ENCODE measurements at regions not wholly inside any gene's neighbourhood (a gene's known extent, or its start where the extent isn't known, plus 50 kb on each side); places are given as distances from the start of the nearest gene placed in this dataset.

- no peaks in the 10 kb centered on the region for H3K27me3 Mint-ChIP-seq (ENCODE audit: low read depth)
- H3K36me3 Mint-ChIP-seq (ENCODE audit: low read depth): no peaks in the 10 kb centered on the region
- CTCF ChIA-PET: no interaction called here
- no peak for DNase-seq
- H3K9me3 Mint-ChIP-seq: no peaks in the 10 kb centered on the region
- intact Hi-C loops (cut with micrococcal nuclease): no loop called here
- H3K4me3 Mint-ChIP-seq: no peak overlapping the region
- H3K4me1 Mint-ChIP-seq (ENCODE audit: low read depth): no peaks in the 10 kb centered on the region
- H3K27ac Mint-ChIP-seq: no peak overlapping the region
Observed at GRCh38 chr4:126023896-126024295, 709.1 kb downstream of the FAT4 start.

GRCh38 chr4:126027601-126028000, 712.8 kb downstream of the FAT4 start:
- Mint-ChIP-seq H3K27ac (no peak overlapping the region), H3K4me1 (ENCODE audit: low read depth) (no peaks in the 10 kb centered on the region), H3K9me3 (peaks cover 3% of the 10 kb centered on the region), H3K4me3 (no peak overlapping the region), H3K27me3 (ENCODE audit: low read depth) (no peaks in the 10 kb centered on the region), H3K36me3 (ENCODE audit: low read depth) (no peaks in the 10 kb centered on the region)
- no peak for DNase-seq
- intact Hi-C loops (cut with micrococcal nuclease): no loop called here
- CTCF ChIA-PET: no interaction called here

GRCh38 chr4:126028876-126029275, 714.1 kb downstream of the FAT4 start:
- CTCF ChIA-PET: no interaction called here
- Mint-ChIP-seq H3K9me3 (peaks cover 7% of the 10 kb centered on the region), H3K27me3 (ENCODE audit: low read depth) (no peaks in the 10 kb centered on the region), H3K4me1 (ENCODE audit: low read depth) (no peaks in the 10 kb centered on the region), H3K27ac (no peak overlapping the region), H3K4me3 (no peak overlapping the region), H3K36me3 (ENCODE audit: low read depth) (no peaks in the 10 kb centered on the region)
- intact Hi-C loops (cut with micrococcal nuclease): no loop called here
- DNase-seq: no peak

DNA sequence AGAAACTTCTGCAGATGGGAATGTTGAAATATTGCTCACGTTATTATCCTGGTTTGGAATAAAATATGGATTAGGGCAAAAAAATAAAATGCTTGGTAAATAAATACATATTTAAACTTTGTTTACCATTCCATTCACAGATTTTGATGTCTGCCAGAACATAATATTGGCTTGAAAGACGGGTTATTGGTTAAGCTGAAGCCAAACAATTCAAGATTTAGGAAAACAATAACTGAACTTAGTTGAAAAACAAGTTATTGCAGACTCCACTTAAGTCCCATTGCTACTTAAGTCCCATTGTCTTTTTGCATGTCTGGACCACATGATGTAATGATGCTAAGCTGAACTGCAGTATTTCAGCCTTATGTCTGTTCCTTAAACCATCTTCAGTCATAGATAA, 722.5 kb downstream of the FAT4 start:
- CTCF ChIA-PET: no interaction called here
- Mint-ChIP-seq H3K27ac (no peak overlapping the region), H3K9me3 (peaks cover 8% of the 10 kb centered on the region), H3K27me3 (ENCODE audit: low read depth) (no peaks in the 10 kb centered on the region), H3K36me3 (ENCODE audit: low read depth) (no peaks in the 10 kb centered on the region), H3K4me1 (ENCODE audit: low read depth) (no peaks in the 10 kb centered on the region), H3K4me3 (no peak overlapping the region)
- no peak for DNase-seq
- intact Hi-C loops (cut with micrococcal nuclease): no loop called here

DNA sequence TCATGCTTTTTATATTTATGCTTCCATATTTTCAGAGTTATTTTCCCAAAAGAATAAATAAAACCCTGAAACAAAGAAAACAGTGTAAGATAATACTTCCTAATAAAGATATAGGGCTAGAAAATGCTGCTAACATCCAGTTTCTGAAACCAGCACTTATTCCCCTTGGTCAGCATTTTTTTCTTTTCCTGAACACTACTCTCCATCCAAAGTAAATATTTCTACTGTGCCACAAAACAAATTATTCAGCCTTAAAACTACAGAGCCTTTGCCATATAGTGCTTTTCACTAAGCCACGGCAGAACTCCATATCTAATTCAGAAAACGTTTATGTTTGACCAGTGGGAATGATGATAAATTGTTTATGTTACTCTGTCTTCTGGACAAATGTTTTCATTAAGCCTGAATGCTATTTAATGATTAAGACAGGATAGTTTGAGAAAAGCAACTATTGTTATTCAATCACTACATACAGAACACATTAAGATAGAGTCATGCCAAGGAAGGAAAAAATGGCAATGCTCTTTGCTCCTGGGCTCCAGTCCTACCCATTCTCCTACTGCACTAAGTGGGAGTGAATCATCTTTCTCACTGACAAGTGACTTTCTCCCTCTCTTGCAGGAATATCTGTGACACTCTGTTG, 723.9 kb downstream of the FAT4 start:
- H3K9me3 Mint-ChIP-seq: peaks cover 7% of the 10 kb centered on the region
- intact Hi-C loops (cut with micrococcal nuclease): no loop called here
- no peaks in the 10 kb centered on the region for H3K27me3 Mint-ChIP-seq (ENCODE audit: low read depth)
- CTCF ChIA-PET: no interaction called here
- no peaks in the 10 kb centered on the region for H3K36me3 Mint-ChIP-seq (ENCODE audit: low read depth)
- H3K4me3 Mint-ChIP-seq: no peak overlapping the region
- no peak for DNase-seq
- H3K27ac Mint-ChIP-seq: no peak overlapping the region
- H3K4me1 Mint-ChIP-seq (ENCODE audit: low read depth): no peaks in the 10 kb centered on the region

DNA sequence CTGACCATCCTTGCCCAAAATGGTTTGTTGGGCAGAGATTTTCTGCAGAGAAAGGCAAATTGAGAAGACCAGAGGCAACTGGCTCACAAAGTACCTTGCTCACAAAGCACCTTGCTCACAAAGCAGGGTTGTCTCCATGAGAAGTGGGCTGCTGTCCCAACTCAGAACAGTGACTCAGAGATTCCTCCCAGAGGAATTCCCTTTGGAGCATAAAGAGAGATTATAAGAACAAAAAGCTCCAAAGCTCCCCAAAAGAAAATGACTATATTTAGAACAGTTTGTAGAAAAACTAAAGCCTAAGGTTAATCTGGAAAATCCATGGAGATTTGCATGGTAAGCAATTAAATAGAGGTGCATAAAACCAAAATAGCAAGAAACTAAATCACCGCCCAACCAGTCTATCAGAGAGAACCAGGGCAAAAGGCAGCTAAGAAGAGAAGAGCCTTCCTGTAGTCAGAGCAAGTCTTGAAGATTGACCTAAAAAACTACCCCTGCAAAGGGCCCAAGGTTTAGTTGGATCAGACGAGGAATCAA, 731.4 kb downstream of the FAT4 start:
- CTCF ChIA-PET: no interaction called here
- Mint-ChIP-seq H3K4me3 (no peak overlapping the region), H3K4me1 (ENCODE audit: low read depth) (no peaks in the 10 kb centered on the region), H3K27ac (no peak overlapping the region), H3K27me3 (ENCODE audit: low read depth) (no peaks in the 10 kb centered on the region), H3K36me3 (ENCODE audit: low read depth) (no peaks in the 10 kb centered on the region), H3K9me3 (peaks cover 4% of the 10 kb centered on the region)
- DNase-seq: no peak
- intact Hi-C loops (cut with micrococcal nuclease): no loop called here

- CTCF ChIA-PET: no interaction called here
- Mint-ChIP-seq H3K4me1 (ENCODE audit: low read depth) (no peaks in the 10 kb centered on the region), H3K36me3 (ENCODE audit: low read depth) (no peaks in the 10 kb centered on the region), H3K27ac (no peak overlapping the region), H3K4me3 (no peak overlapping the region), H3K27me3 (ENCODE audit: low read depth) (no peaks in the 10 kb centered on the region), H3K9me3 (peaks cover 4% of the 10 kb centered on the region)
- DNase-seq: no peak
- intact Hi-C loops (cut with micrococcal nuclease): no loop called here
Observed at GRCh38 chr4:126047114-126047513, 732.4 kb downstream of the FAT4 start.

- DNase-seq: no peak
- no peak overlapping the region for H3K27ac Mint-ChIP-seq
- no peaks in the 10 kb centered on the region for H3K9me3 Mint-ChIP-seq
- no peaks in the 10 kb centered on the region for H3K27me3 Mint-ChIP-seq (ENCODE audit: low read depth)
- intact Hi-C loops (cut with micrococcal nuclease): no loop called here
- no peak overlapping the region for H3K4me3 Mint-ChIP-seq
- CTCF ChIA-PET: no interaction called here
- H3K36me3 Mint-ChIP-seq (ENCODE audit: low read depth): no peaks in the 10 kb centered on the region
- H3K4me1 Mint-ChIP-seq (ENCODE audit: low read depth): no peaks in the 10 kb centered on the region
Observed at GRCh38 chr4:126051689-126052424, 737.1 kb downstream of the FAT4 start.

DNA sequence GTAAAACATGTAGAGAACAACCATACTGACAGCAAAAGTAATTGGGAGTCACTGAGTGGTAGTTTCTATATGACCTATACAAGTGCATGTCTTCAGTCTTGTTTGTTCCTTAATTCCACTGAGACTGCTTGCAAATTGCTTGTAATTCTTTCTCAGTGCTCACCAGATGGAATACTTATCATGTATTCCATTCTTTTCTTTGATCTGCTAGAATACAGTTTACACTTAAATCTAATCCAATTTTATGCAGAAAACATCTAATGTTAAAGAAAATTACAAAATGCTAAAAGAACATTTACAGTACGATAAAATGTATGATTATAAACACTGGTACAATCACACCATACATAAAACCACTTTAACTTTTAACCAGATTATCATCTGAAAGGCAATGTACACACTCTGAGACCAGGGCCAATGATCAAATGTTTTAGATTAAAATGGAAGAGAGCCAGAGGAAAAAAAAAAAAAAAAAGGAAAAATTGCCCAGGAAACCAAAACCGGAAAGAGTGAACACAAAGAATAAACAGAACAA, 741.4 kb downstream of the FAT4 start:
- H3K36me3 Mint-ChIP-seq (ENCODE audit: low read depth): no peaks in the 10 kb centered on the region
- intact Hi-C loops (cut with micrococcal nuclease): no loop called here
- no peaks in the 10 kb centered on the region for H3K27me3 Mint-ChIP-seq (ENCODE audit: low read depth)
- peaks cover 3% of the 10 kb centered on the region for H3K9me3 Mint-ChIP-seq
- CTCF ChIA-PET: no interaction called here
- H3K4me1 Mint-ChIP-seq (ENCODE audit: low read depth): no peaks in the 10 kb centered on the region
- no peak for DNase-seq
- H3K27ac Mint-ChIP-seq: no peak overlapping the region
- H3K4me3 Mint-ChIP-seq: no peak overlapping the region

GRCh38 chr4:126057371-126057770, 742.6 kb downstream of the FAT4 start:
- Mint-ChIP-seq H3K4me3 (no peak overlapping the region), H3K4me1 (ENCODE audit: low read depth) (no peaks in the 10 kb centered on the region), H3K9me3 (peaks cover 3% of the 10 kb centered on the region), H3K27me3 (ENCODE audit: low read depth) (no peaks in the 10 kb centered on the region), H3K27ac (no peak overlapping the region), H3K36me3 (ENCODE audit: low read depth) (no peaks in the 10 kb centered on the region)
- intact Hi-C loops (cut with micrococcal nuclease): no loop called here
- CTCF ChIA-PET: no interaction called here
- DNase-seq: no peak

DNA sequence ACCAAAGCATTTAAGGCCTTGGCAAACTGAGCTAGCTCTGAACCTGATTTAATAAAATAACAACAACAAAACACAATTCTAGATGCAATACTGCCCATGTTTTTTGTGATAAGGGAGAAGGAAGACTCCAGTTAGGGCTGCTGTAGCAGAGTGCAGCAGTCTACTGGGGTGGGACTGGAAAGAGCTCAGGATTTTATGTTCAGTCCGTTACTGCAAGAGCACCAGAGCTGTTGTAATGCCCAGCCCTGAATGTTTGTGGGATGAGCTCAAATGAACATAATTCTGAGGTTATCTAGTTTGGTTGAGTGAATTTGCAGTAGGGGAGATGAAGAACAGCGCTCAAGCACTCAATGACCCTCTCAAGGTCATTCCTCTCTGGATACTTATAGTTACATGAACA, 743.8 kb downstream of the FAT4 start:
- H3K4me1 Mint-ChIP-seq (ENCODE audit: low read depth): no peaks in the 10 kb centered on the region
- peaks cover 3% of the 10 kb centered on the region for H3K9me3 Mint-ChIP-seq
- no peak overlapping the region for H3K4me3 Mint-ChIP-seq
- no peaks in the 10 kb centered on the region for H3K36me3 Mint-ChIP-seq (ENCODE audit: low read depth)
- H3K27me3 Mint-ChIP-seq (ENCODE audit: low read depth): no peaks in the 10 kb centered on the region
- no peak for DNase-seq
- CTCF ChIA-PET: no interaction called here
- intact Hi-C loops (cut with micrococcal nuclease): no loop called here
- H3K27ac Mint-ChIP-seq: no peak overlapping the region

- no peak for DNase-seq
- intact Hi-C loops (cut with micrococcal nuclease): no loop called here
- CTCF ChIA-PET: no interaction called here
- H3K27me3 Mint-ChIP-seq (ENCODE audit: low read depth): no peaks in the 10 kb centered on the region
- no peaks in the 10 kb centered on the region for H3K4me1 Mint-ChIP-seq (ENCODE audit: low read depth)
- no peak overlapping the region for H3K27ac Mint-ChIP-seq
- peaks cover 3% of the 10 kb centered on the region for H3K9me3 Mint-ChIP-seq
- H3K4me3 Mint-ChIP-seq: no peak overlapping the region
- no peaks in the 10 kb centered on the region for H3K36me3 Mint-ChIP-seq (ENCODE audit: low read depth)
Observed at GRCh38 chr4:126061655-126062054, 746.9 kb downstream of the FAT4 start.

- no peaks in the 10 kb centered on the region for H3K27me3 Mint-ChIP-seq (ENCODE audit: low read depth)
- H3K27ac Mint-ChIP-seq: no peak overlapping the region
- no peaks in the 10 kb centered on the region for H3K36me3 Mint-ChIP-seq (ENCODE audit: low read depth)
- CTCF ChIA-PET: no interaction called here
- H3K4me1 Mint-ChIP-seq (ENCODE audit: low read depth): no peaks in the 10 kb centered on the region
- DNase-seq: no peak
- no peak overlapping the region for H3K4me3 Mint-ChIP-seq
- H3K9me3 Mint-ChIP-seq: no peaks in the 10 kb centered on the region
- intact Hi-C loops (cut with micrococcal nuclease): no loop called here
Observed at GRCh38 chr4:126065016-126065415, 750.3 kb downstream of the FAT4 start.
